KOPT-K1 (cell line): ENCODE measurements at regions not wholly inside any gene's neighbourhood (a gene's known extent, or its start where the extent isn't known, plus 50 kb on each side); places are given as distances from the start of the nearest gene placed in this dataset.

Experiments
- H3K27ac ChIP-seq: fragments of 200-600 bp; sonication (generic); 2 replicates; pipeline ENCODE4 v1.5.1; 2016; ENCODE audit warnings: antibody characterized with exemption, mild to moderate bottlenecking, low read depth, low read length; ENCODE audit not compliant: poor library complexity, severe bottlenecking
- H3K36me3 ChIP-seq: fragments of 200-600 bp; sonication (generic); 2 replicates; pipeline ENCODE4 v1.5.1; 2017; ENCODE audit warnings: antibody characterized with exemption, mild to moderate bottlenecking, low read length, moderate library complexity; ENCODE audit not compliant: insufficient read depth
- H3K9me3 ChIP-seq: fragments of 200-600 bp; sonication (generic); 2 replicates; pipeline ENCODE4 v1.5.1; 2017; ENCODE audit warnings: antibody characterized with exemption, low read length, mild to moderate bottlenecking; ENCODE audit not compliant: insufficient read depth, poor library complexity, severe bottlenecking

DNA sequence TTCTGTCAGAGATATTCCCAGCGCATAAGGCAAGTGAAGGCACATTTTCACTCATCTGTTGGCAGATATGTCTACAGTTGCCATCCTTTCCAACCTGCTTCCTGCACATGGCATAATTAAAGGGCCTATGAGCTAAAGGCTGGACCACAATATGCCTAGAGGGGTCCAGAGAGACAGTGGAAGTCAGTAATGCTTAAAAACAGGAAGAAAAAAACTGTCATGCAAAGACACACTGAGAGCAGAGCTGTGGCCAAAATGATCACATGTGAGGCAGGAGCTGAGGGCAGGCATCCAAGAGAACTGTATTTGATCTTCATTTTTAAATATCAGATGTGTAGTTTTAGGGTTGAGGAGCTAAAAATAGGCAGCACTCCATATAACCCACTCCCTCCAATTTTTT, 125.0 kb upstream of the BACH2 start:
- no peak overlapping the region for H3K27ac ChIP-seq
- no peaks in the 10 kb centered on the region for H3K9me3 ChIP-seq
- no peaks in the 10 kb centered on the region for H3K36me3 ChIP-seq

DNA sequence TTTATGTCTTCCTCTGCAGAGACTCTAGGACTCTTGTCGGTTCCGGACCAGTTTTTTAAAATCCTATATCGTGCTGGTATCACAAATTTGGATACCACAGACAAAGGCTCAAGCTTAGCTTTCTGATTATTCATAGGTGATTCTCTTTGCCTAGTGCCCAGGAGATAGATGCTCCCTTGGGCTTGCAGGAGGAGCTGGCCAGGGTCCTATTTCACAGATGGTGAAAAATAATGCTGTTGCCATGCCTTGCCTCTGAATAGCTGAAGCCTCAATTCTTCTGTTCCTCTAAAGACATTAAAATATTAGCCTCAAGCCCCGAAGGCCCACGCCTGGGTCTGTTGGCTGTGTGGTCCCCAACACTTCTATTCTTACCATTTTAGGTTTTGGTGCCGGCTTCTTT, 123.9 kb upstream of the BACH2 start:
- Histone ChIP-seq H3K27ac (no peak overlapping the region), H3K9me3 (no peaks in the 10 kb centered on the region)

DNA sequence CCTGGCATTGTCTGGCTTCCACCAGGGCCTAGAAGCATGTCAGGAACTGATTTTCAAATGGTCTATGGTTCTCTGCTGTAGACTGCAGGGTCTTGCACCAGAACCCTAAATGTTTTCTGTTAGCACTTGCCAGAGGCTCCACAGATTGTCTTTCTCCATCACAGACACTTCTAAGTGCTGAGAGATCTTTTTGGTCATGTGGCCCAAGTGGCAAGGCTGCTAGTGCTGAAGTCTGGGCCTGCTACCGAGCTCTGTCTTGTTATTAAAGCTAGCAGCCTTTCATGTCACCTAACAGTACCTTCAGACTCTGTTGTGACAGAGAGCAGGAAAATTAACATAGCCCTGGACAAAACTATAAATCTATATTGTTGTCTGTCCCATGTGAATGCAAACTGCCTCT, 120.7 kb upstream of the BACH2 start:
- H3K9me3 ChIP-seq: no peaks in the 10 kb centered on the region
- H3K27ac ChIP-seq: no peak overlapping the region
- H3K36me3 ChIP-seq: no peaks in the 10 kb centered on the region

More for the DNA sequence above, 123.9 kb upstream of the BACH2 start:
- H3K36me3 ChIP-seq: no peaks in the 10 kb centered on the region

DNA sequence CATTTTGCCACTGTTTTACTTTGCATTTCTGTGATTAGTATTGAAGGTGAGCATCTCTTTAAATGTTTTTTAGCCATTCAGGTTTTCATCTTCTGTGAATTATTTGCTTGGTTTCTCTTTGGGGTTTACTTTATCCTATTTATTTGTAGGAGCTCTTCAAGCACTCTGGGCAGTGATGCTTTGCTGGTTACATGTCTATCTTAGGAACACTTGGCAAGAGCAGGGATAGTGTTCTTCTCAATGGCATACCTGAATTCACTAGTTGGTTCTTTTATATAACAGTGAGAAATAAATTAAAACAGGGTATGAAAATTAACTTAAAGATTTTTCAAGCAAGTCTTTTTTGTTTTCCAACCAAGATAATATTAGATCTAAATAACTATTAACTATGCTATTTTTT, 119.7 kb upstream of the BACH2 start:
- Histone ChIP-seq H3K27ac (no peak overlapping the region), H3K9me3 (no peaks in the 10 kb centered on the region), H3K36me3 (no peaks in the 10 kb centered on the region)

DNA sequence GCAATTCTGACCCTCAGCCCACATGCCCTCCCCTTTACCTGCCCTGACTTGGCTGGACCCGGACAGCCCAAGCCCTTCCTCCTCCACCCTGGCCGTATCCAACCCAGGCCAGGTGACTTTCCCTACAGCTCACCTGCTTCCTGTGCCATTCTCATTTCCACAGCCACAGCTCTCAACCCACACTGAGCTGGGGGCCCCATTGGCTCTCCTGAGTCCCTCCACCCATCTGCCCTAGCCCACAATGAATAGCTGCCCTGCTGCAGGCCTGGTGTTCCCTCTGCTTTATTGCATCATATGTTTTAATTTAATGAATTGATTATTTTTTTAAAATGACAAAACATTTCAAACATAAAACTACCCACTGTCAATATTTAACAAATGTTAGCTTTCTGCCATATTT, 118.5 kb upstream of the BACH2 start:
- Histone ChIP-seq H3K36me3 (no peaks in the 10 kb centered on the region), H3K9me3 (no peaks in the 10 kb centered on the region), H3K27ac (peak overlapping the region; percentile 64)

DNA sequence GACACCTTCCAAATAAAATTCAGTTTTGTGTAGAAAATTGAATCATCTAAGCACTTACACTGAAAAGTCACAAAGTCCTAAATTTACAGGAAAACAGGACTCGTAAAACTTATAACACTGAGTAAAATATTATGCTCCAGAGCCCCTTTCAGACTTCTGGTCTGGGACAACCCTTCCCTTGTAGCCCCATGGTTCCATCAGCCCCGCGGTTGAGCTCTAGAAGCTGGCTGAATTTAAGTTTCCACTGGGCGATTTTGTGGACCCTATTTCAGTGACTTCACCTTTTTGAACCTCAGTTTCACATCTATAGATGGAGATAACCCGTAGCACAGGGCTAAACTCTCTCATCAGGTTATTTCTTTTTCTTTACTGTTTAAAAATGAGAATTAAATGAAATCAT, 117.7 kb upstream of the BACH2 start:
- Histone ChIP-seq H3K9me3 (no peaks in the 10 kb centered on the region), H3K27ac (peak overlapping the region; percentile 64), H3K36me3 (no peaks in the 10 kb centered on the region)

DNA sequence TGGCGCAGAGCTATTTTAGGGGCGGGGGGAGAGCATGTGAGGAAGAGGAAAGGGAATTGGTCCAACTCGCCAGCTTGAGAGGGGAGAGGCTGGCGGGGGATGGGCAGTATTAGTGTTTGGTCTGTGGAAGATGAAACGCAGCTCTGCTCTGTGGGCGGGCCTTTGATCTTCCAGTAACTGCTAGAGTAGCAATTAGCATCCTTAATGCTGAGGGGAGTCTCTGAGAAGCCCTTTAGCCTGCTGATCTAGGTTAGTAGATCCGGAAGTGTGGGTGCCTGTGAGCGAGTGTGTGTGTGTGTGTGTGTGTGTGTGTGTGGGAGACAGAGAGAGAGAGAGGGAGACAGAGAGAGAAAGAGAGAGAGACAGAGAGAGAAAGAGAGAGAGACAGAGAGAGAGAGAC, 117.2 kb upstream of the BACH2 start:
- Histone ChIP-seq H3K9me3 (no peaks in the 10 kb centered on the region), H3K36me3 (no peaks in the 10 kb centered on the region), H3K27ac (peak overlapping the region; percentile 64)

DNA sequence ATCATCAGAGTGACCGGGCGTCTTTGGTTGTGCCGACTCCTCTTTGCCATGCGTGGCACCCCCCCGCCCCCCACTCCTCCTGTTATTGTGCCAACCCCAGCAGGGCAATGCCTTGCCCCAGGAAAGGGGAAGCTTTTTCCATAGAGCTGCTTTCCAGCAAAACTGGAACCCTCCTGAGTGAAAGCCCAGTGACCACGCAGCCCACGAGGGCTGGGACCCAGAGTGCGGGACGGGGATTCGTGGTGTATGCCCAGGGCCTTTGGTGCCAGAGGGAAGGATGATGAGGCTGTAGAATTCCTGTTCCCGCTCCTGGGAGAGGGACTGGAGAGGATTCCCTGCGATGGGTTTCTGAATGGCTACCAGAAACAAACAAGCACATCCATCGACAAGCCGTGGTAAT, 116.8 kb upstream of the BACH2 start:
- no peaks in the 10 kb centered on the region for H3K9me3 ChIP-seq
- H3K27ac ChIP-seq: peak overlapping the region; percentile 64

DNA sequence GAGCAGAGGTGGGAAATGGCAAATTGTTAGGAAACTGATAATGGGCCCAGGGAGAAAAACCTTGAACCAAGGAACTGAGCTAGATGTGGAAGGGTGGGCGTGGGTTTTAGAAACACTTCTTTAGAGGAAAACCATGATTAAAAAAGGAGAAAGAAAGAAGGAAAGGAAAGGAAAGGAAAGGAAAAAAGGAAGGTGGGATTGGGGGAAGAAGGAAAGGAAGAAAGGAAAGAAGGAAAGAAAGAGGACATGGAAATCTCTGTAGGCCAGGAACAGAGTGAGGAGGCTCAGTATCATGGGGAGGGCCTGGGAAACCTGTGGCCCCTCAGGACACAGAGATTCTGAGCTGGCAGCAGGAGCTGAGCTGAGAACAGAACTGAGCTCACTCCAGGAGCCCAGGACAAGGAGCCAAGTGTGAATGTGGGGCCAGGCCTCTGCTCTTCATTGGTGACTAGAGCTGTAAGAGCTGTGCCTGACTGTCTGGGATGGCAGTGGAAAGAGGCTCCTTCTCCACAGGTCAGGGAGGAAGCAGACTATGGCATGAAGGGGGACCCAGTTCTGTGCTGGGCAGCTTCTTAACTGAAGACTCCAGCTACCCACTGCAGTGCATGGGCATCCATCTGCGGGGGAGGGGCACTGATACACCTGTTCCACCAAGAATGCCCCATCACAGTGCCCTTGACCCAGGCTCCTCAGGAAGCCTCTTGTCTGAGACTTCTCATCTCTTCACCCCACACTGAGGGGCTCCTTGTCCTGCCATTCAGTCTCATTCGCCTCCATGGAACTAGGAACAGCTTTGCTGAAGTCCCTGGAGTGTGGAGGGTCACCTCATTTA, 116.1 kb upstream of the BACH2 start:
- H3K9me3 ChIP-seq: no peaks in the 10 kb centered on the region

More for the DNA sequence above, 116.8 kb upstream of the BACH2 start:
- no peaks in the 10 kb centered on the region for H3K36me3 ChIP-seq

DNA sequence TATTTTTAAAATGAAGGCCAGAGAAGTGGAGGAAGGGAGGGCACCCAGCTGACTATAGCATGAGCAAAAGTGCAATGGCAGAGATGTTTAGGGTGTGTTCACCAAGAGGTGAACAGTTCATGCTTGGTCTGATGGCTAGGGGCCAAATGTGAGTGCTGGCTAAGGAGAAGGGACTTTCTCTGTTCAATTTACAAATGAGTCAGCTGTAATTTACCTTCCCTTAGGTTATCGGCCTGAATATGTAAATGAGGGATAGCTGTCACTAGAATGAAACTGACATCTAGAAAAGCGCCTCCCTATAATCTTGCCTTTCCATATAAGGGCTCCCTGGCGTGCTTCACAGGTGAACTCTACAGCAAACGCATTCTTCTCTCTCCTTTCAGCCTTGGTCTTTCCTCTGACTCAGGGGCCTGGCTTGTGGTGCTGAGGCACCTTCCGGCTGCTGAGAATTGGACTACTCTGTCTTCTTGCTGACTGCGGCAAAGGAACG, 114.7 kb upstream of the BACH2 start:
- Histone ChIP-seq H3K9me3 (no peaks in the 10 kb centered on the region), H3K27ac (no peak overlapping the region)

More for the DNA sequence above, 116.1 kb upstream of the BACH2 start:
- H3K36me3 ChIP-seq: no peaks in the 10 kb centered on the region
- H3K27ac ChIP-seq: peak overlapping the region; percentile 64

DNA sequence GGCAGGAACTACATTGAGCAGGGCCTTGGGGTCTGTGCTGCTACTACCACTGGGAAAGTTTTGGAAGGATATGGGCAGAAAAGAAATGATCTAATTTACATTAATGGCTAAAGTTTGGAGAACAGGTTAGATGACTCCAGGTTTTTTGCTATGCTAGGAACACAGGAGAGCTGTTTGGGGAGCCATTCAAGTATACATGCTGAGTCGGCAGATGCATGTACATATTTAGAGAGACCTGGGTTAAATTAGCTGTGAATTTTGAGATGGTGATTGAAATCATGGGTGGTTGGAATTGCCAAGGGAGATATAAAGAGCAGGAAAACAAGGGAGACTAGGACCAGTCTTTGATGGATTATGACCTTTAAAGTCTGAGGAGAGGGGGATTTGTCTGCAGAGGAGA, 113.1 kb upstream of the BACH2 start:
- H3K27ac ChIP-seq: no peak overlapping the region
- H3K36me3 ChIP-seq: no peaks in the 10 kb centered on the region
- no peaks in the 10 kb centered on the region for H3K9me3 ChIP-seq

More for the DNA sequence above, 114.7 kb upstream of the BACH2 start:
- no peaks in the 10 kb centered on the region for H3K36me3 ChIP-seq

DNA sequence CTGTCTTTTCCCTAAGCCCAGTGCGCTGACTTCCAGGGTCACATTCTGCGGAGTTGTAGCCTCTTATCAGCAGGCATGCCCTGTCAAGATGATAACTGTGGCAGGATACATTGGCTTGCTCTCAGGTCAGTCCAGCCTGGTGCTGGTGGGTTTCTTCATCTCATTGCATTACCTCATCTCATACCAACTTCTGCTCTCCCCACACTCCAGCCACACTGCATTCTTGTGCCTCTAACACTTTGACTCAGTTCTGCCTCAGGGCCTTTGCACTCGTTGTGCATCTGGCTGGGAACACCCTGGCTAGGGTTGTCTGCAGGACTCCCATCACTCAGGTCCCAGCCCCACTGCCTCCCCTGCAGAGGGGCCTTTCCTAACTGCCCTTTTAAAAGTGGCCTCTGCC, 110.3 kb upstream of the BACH2 start:
- no peaks in the 10 kb centered on the region for H3K36me3 ChIP-seq
- H3K27ac ChIP-seq: no peak overlapping the region
- H3K9me3 ChIP-seq: no peaks in the 10 kb centered on the region

DNA sequence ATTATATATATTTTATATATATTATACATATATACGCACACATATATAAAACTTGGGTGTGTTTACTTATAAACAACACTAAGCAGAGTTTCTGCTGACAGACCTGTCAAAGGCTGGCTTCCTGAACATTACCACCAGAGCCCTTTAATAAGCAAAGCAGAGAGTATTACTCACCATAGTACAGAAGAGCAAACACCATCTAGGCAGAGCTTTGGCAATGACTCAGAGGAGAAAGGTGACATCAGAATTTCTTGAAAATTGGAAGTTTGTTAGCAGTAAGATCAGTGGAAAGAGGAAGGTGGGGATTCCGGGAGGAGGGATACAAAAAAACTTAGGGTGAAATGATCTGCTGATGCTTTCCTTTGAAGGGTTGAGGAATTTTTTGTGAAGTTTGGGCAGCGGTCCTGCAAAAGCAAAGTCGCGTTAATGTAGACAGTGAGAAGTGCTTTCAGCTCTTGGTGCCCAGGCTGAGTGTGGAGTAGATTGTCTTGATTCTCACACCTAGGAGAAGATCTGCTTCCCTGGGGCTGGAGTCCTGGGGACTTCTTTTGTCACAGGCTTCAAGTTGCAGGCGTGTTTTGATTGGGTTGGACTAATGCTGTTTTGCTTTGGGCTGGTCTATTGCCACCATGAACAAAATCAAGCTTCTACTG, 109.6 kb upstream of the BACH2 start:
- Histone ChIP-seq H3K36me3 (no peaks in the 10 kb centered on the region), H3K27ac (no peak overlapping the region), H3K9me3 (no peaks in the 10 kb centered on the region)

DNA sequence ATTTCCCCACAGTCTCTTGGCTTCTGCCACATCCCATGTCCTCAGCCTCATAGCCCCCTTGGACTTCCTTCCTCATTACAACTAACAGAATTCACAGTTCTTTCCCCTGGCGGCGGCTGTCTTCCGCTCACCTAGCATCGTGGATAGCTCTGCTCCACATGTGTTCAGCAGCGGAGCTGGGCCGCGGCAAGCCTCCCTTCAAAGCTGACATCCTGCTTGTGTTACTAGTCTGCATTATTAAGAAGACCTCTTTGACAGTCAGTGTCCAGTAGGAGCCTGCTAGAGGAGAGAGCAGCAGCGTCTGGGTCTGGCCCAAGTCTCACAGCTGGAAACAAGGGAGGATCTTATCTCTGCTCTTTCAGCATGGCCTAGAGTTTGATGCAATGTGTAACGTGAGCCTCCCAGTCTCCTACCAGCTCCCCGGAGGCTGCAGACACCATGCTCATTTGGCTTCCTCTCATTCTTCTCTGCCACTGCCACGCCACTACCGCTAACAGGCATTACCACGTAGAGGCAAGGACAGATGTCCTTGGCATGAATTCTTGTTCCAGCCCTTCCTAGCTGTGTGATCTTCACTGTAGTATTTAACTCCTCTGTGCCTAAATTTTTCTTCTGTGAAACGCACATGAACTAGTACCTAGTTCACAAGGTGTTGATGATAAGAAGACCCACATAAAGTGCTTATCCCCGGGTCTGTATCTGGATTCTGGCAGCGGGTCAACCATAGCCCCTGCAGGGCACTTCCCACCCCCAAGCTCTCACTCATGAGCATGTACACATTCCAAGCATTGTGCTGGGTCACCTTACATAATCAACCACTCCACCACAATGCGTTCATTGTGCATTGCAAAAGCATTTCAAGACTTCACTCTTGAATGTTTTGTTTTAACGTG, 107.1 kb upstream of the BACH2 start:
- no peaks in the 10 kb centered on the region for H3K36me3 ChIP-seq
- H3K9me3 ChIP-seq: no peaks in the 10 kb centered on the region
- H3K27ac ChIP-seq: no peak overlapping the region

DNA sequence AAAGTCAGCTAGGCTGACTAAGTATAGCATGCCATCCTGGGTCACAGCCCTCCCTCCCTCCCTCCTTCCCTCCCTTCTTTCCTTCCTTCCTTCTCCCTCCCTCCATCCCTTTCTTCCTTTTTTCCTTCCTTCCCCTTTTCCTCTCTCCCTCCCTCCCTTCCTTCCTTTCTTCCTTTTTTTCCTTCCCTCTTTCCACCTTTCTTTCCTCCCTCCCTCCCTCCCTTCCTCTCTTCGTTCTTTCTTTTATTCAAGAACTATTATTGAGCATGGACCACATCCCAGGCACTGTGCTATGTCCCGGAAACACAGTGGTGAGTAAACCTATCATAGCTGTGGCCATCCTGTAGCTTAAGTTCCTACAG, 106.2 kb upstream of the BACH2 start:
- no peaks in the 10 kb centered on the region for H3K36me3 ChIP-seq
- H3K9me3 ChIP-seq: no peaks in the 10 kb centered on the region
- peak overlapping the region; percentile 45 for H3K27ac ChIP-seq
